ENCODE measurements at regions not wholly inside any gene's neighbourhood (a gene's known extent, or its start where the extent isn't known, plus 50 kb on each side); places are given as distances from the start of the nearest gene placed in this dataset.
"Not testable (repeated sequence)": the region's sequence is repeated elsewhere in the genome, so short reads cannot be mapped to it uniquely, and the experiment has no call there.

DNA sequence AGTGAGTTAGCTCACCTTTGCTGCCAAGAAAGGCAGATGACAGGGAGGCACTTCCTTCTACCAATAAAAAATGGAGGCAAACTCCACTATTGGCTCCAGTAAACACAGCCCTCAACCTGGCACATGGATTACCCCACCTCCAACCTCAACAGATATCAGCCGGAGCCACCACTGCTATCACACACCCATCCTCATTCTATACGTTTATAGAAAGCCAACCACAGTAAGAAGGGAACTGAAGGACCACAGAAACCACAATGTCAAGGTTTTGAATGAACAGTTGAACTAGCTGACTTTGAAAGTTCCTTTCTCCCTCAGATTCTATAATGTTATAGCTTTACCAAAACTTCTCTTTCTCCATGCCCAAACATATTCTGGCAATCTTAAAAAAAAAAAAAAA is 526.2 kb downstream of the UQCRFS1 start:
- intact Hi-C loops (cut with DNase I): no loop called here
- no peak overlapping the region for H3K27ac ChIP-seq
- WGBS, 4 donors: 61 to 67% (median 66%) methylated on average over 2 of the region's 2 CpGs

GRCh38 chr19:28685802-28686201 is 527.1 kb downstream of the UQCRFS1 start:
- no peak overlapping the region for H3K4me3 ChIP-seq
- no peak for ATAC-seq
- H3K9me3 ChIP-seq: peaks cover 0 to 6% (median 0%) of the 10 kb centered on the region in 12 donors
- TF ChIP-seq, protein P1, sequence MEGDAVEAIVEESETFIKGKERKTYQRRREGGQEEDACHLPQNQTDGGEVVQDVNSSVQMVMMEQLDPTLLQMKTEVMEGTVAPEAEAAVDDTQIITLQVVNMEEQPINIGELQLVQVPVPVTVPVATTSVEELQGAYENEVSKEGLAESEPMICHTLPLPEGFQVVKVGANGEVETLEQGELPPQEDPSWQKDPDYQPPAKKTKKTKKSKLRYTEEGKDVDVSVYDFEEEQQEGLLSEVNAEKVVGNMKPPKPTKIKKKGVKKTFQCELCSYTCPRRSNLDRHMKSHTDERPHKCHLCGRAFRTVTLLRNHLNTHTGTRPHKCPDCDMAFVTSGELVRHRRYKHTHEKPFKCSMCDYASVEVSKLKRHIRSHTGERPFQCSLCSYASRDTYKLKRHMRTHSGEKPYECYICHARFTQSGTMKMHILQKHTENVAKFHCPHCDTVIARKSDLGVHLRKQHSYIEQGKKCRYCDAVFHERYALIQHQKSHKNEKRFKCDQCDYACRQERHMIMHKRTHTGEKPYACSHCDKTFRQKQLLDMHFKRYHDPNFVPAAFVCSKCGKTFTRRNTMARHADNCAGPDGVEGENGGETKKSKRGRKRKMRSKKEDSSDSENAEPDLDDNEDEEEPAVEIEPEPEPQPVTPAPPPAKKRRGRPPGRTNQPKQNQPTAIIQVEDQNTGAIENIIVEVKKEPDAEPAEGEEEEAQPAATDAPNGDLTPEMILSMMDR (IDR thresholded peaks at IDR 0.05): no peak
- no peak for TF ChIP-seq POLR2A (IDR thresholded peaks at IDR 0.05)
- no peak for DNase-seq
- H3K27me3 ChIP-seq: no peaks in the 10 kb centered on the region
- no peaks in the 10 kb centered on the region for H3K4me1 ChIP-seq
- no peak overlapping the region for H3K27ac ChIP-seq
- intact Hi-C loops (cut with DNase I): no loop called here
- no peaks in the 10 kb centered on the region for H3K36me3 ChIP-seq
- 89 to 91% (median 90%) methylated on average over 3 of the region's 3 CpGs for WGBS, 4 donors

More for the DNA sequence above, 526.2 kb downstream of the UQCRFS1 start:
- Histone ChIP-seq H3K4me1 (no peaks in the 10 kb centered on the region), H3K9me3 (peaks cover 0 to 6% (median 0%) of the 10 kb centered on the region in 12 donors), H3K27me3 (no peaks in the 10 kb centered on the region), H3K36me3 (no peaks in the 10 kb centered on the region), H3K4me3 (no peak overlapping the region)
- TF ChIP-seq, protein P1 (IDR thresholded peaks at IDR 0.05): no peak
- no peak for TF ChIP-seq POLR2A (IDR thresholded peaks at IDR 0.05)
- no peak for DNase-seq
- no peak for ATAC-seq

DNA sequence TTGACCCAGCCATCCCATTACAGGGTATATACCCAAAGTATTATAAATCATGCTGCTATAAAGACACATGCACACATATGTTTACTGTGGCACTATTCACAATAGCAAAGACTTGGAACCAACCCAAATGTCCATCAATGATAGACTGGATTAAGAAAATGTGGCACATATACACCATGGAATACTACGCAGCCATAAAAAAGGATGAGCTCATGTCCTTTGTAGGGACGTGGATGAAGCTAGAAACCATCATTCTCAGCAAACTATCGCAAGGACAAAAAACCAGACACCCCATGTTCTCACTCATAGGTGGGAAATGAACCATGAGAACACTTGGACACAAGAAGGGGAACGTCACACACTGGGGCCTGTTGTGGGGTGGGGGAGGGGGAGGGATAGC is 527.9 kb downstream of the UQCRFS1 start:
- not testable (repeated sequence) for H3K9me3 ChIP-seq

DNA sequence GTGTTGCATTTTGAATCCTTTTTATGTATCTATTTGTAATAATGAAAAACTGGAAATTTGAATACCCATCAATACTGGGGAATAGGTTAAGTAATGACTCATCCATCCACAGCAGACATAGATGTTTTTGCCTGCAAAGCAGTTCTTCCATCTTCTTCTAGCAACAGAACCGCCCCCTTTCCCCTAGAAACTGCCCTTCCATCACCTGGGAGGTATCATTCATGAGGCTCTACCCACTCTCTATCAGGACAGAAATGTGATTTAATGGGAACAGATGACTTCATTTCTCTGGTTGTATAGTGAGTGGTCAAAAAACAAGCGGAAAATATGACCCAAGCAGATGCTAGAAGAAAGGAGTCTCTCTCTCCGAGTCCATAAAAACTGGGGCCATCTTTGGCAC is 532.8 kb downstream of the UQCRFS1 start:
- Histone ChIP-seq H3K27ac (no peak overlapping the region), H3K27me3 (no peaks in the 10 kb centered on the region), H3K36me3 (no peaks in the 10 kb centered on the region), H3K4me3 (no peak overlapping the region), H3K4me1 (no peaks in the 10 kb centered on the region), H3K9me3 (peaks cover 0 to 13% (median 0%) of the 10 kb centered on the region in 12 donors)
- ATAC-seq (no peak), DNase-seq (no peak)
- intact Hi-C loops (cut with DNase I): no loop called here
- TF ChIP-seq, protein P1 (IDR thresholded peaks at IDR 0.05): no peak
- TF ChIP-seq POLR2A (IDR thresholded peaks at IDR 0.05): no peak
- 81 to 92% (median 85%) methylated on average over 3 of the region's 3 CpGs for WGBS, 4 donors

More for the DNA sequence above, 527.9 kb downstream of the UQCRFS1 start:
- H3K4me1 ChIP-seq; H3K4me3 ChIP-seq; DNase-seq; H3K36me3 ChIP-seq; intact Hi-C loops (cut with DNase I); H3K27ac ChIP-seq; ATAC-seq; H3K27me3 ChIP-seq: not testable (repeated sequence)
- WGBS, 4 donors: 74 to 86% (median 78%) methylated on average over 4 of the region's 4 CpGs

DNA sequence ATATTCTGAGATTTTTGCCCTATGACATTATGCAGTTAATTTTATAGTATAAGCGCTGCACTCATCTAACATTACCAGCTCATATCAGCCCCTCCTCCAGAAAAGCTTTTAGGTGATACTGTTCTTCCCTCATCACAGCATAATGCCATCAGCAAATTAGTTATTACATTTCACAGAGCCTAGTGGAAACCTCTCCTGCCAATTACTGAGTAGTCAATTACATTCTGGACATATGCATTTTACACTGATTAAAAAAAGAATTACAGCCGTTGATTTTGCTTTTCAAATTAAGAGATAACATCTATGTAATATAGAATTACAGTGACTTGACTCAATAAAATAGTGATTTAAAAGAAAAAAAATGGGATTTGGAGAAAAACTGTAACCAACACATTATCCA is 542.1 kb downstream of the UQCRFS1 start:
- H3K9me3 ChIP-seq: peaks cover 0 to 42% (median 13%) of the 10 kb centered on the region in 12 donors
- H3K27ac ChIP-seq: no peak overlapping the region
- no peaks in the 10 kb centered on the region for H3K36me3 ChIP-seq
- no peaks in the 10 kb centered on the region for H3K27me3 ChIP-seq
- ATAC-seq: no peak
- no peak overlapping the region for H3K4me3 ChIP-seq
- intact Hi-C loops (cut with DNase I): no loop called here
- no peak for DNase-seq
- TF ChIP-seq POLR2A (IDR thresholded peaks at IDR 0.05): no peak
- TF ChIP-seq, protein P1 (IDR thresholded peaks at IDR 0.05): no peak
- 81 to 86% (median 85%) methylated on average over 2 of the region's 2 CpGs for WGBS, 4 donors
- H3K4me1 ChIP-seq: no peaks in the 10 kb centered on the region

Measured in heart left ventricle (tissue), 16 donors.